HG03045 (cell line): ENCODE measurements at regions not wholly inside any gene's neighbourhood (a gene's known extent, or its start where the extent isn't known, plus 50 kb on each side); places are given as distances from the start of the nearest gene placed in this dataset.
"Not testable (repeated sequence)": the region's sequence is repeated elsewhere in the genome, so short reads cannot be mapped to it uniquely, and the experiment has no call there.

Experiments
- ATAC-seq: cut with Tn5 transposase; IDR thresholded peaks from one replicate; pipeline ENCODE4 v1.9.1; 2021; ENCODE audit warnings: mild to moderate bottlenecking, moderate library complexity; ENCODE audit not compliant: unreplicated experiment

GRCh38 chr14:106062502-106063272, 536.3 kb downstream of the TMEM121 start:
- no peak for ATAC-seq

GRCh38 chr14:106067935-106068334, 541.6 kb downstream of the TMEM121 start:
- ATAC-seq: no peak

GRCh38 chr14:106069804-106070625, 543.6 kb downstream of the TMEM121 start:
- no peak for ATAC-seq

GRCh38 chr14:106080922-106081321, 554.5 kb downstream of the TMEM121 start:
- no peak for ATAC-seq

- ATAC-seq: not testable (repeated sequence)
These were observed 555.3 kb downstream of the TMEM121 start for GRCh38 chr14:106081721-106082120.

GRCh38 chr14:106083082-106083481, 556.7 kb downstream of the TMEM121 start:
- ATAC-seq: no peak

GRCh38 chr14:106087837-106088236, 561.5 kb downstream of the TMEM121 start:
- no peak for ATAC-seq

GRCh38 chr14:106088860-106089259, 562.5 kb downstream of the TMEM121 start:
- ATAC-seq: not testable (repeated sequence)

- no peak for ATAC-seq
These were observed 568.3 kb downstream of the TMEM121 start for GRCh38 chr14:106094654-106095189.

GRCh38 chr14:106107703-106108102, 581.3 kb downstream of the TMEM121 start:
- no peak for ATAC-seq

- no peak for ATAC-seq
These were observed 583.0 kb downstream of the TMEM121 start for GRCh38 chr14:106109337-106109736.

GRCh38 chr14:106115401-106115800, 589.0 kb downstream of the TMEM121 start:
- no peak for ATAC-seq

- ATAC-seq: not testable (repeated sequence)
These were observed 590.1 kb downstream of the TMEM121 start for GRCh38 chr14:106116339-106116930.

- ATAC-seq: no peak
These were observed 593.7 kb downstream of the TMEM121 start for GRCh38 chr14:106120101-106120500.

GRCh38 chr14:106129274-106129673, 602.9 kb downstream of the TMEM121 start:
- ATAC-seq: no peak

GRCh38 chr14:106129904-106130661, 603.7 kb downstream of the TMEM121 start:
- not testable (repeated sequence) for ATAC-seq

GRCh38 chr14:106133126-106133525, 606.7 kb downstream of the TMEM121 start:
- ATAC-seq: not testable (repeated sequence)

- ATAC-seq: no peak
These were observed 608.5 kb downstream of the TMEM121 start for GRCh38 chr14:106134886-106135285.

GRCh38 chr14:106141242-106142220, 615.1 kb downstream of the TMEM121 start:
- ATAC-seq: no peak
